ENCODE measurements at regions not wholly inside any gene's neighbourhood (a gene's known extent, or its start where the extent isn't known, plus 50 kb on each side); places are given as distances from the start of the nearest gene placed in this dataset.
A peak's percentile ranks its signal among the peaks of the same experiment; 100 is the strongest.

DNA sequence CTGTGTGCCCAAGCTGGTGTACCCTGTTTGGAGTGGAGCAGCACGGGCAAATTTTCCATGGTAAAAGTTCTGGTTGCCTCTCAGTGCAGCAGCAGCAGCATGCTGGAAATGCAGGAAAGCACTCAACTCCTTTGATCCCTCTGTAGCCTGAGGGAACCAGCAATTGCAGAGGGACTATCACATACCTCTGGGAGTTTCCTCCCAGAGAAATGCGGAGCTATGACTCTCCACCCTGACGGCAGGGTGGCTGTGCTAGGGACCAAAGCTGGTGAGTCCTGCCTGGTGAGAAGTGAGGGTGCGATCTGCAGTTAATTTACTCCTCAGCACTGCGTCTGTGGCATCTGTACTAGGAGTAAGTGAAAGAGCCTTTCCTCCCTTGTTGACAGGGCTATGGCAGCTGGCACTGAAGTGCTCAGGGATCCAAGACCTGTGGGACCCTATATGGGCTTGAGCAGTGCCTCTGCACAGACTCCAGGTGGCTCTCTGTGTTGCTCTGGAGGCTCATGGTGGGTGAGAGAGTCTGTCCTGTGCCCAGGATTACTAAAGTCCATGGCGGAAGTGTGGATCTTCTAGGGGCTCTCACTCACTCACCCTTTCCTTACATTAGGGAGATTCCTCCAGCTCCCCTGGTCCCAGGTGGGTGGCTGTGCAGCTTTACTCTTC is 601.2 kb upstream of the TYRP1 start:
- ATAC-seq (ENCODE audit: insufficient read depth, low FRiP score): no peak
- WGBS, 2 donors: 75 to 79% methylated on average over 6 of the region's 6 CpGs
- no peak overlapping the region for H3K4me3 ChIP-seq

DNA sequence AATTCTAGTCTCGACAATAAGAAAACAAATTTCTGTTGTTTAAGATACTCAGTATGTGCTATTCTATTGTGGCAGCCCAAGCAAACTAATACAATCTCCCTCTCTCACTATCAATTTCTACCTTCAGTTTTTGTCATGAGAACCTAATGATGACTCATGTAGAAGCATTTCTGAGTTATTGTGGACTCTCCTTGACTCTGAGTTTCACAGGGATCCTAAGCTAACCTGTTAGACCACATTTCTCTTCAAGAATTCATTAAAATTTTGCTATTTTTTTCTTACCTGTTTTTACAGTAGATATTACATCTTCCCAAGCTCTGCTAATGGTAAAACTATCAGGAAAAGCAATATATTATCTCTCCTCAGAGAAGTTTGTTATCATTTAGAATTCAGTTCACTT is 599.1 kb upstream of the TYRP1 start:
- no peaks in the 10 kb centered on the region for H3K4me1 ChIP-seq (ENCODE audit: control insufficient read depth in 5 of 5, insufficient read depth in 5 of 5, low read length in 5 of 5)
- ATAC-seq (ENCODE audit: insufficient read depth, low FRiP score): no peak
- H3K4me3 ChIP-seq: no peak overlapping the region
- peak in 2 of 3 donors; percentile 8 to 24 for DNase-seq
- TF ChIP-seq, protein P1, sequence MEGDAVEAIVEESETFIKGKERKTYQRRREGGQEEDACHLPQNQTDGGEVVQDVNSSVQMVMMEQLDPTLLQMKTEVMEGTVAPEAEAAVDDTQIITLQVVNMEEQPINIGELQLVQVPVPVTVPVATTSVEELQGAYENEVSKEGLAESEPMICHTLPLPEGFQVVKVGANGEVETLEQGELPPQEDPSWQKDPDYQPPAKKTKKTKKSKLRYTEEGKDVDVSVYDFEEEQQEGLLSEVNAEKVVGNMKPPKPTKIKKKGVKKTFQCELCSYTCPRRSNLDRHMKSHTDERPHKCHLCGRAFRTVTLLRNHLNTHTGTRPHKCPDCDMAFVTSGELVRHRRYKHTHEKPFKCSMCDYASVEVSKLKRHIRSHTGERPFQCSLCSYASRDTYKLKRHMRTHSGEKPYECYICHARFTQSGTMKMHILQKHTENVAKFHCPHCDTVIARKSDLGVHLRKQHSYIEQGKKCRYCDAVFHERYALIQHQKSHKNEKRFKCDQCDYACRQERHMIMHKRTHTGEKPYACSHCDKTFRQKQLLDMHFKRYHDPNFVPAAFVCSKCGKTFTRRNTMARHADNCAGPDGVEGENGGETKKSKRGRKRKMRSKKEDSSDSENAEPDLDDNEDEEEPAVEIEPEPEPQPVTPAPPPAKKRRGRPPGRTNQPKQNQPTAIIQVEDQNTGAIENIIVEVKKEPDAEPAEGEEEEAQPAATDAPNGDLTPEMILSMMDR (IDR thresholded peaks at IDR 0.05; ENCODE audit: control extremely low read depth, extremely low read depth): no peak
- no peak overlapping the region for H3K27ac ChIP-seq (ENCODE audit: low read depth in 1 of 2, low read length in 1 of 2)
- H3K27me3 ChIP-seq (ENCODE audit: control insufficient read depth in 3 of 3, insufficient read depth in 3 of 3, low read length in 2 of 3): no peaks in the 10 kb centered on the region
- H3K9ac ChIP-seq (ENCODE audit: insufficient read depth in 1 of 2, low read length in 2 of 2): no peak overlapping the region
- H3K36me3 ChIP-seq (ENCODE audit: control insufficient read depth in 4 of 4, insufficient read depth in 4 of 4, low read length in 4 of 4): no peaks in the 10 kb centered on the region
- no peaks in the 10 kb centered on the region for H3K9me3 ChIP-seq (ENCODE audit: control insufficient read depth in 4 of 4, insufficient read depth in 3 of 4, low read length in 3 of 4)
- WGBS, 2 donors: 87 to 96% methylated on average over 1 of the region's 1 CpG

More for the DNA sequence above, 601.2 kb upstream of the TYRP1 start:
- H3K4me1 ChIP-seq (ENCODE audit: control insufficient read depth in 5 of 5, insufficient read depth in 5 of 5, low read length in 5 of 5): no peaks in the 10 kb centered on the region
- no peak for DNase-seq
- no peak overlapping the region for H3K9ac ChIP-seq (ENCODE audit: insufficient read depth in 1 of 2, low read length in 2 of 2)
- H3K9me3 ChIP-seq (ENCODE audit: control insufficient read depth in 4 of 4, insufficient read depth in 3 of 4, low read length in 3 of 4): no peaks in the 10 kb centered on the region
- no peaks in the 10 kb centered on the region for H3K36me3 ChIP-seq (ENCODE audit: control insufficient read depth in 4 of 4, insufficient read depth in 4 of 4, low read length in 4 of 4)
- H3K27me3 ChIP-seq (ENCODE audit: control insufficient read depth in 3 of 3, insufficient read depth in 3 of 3, low read length in 2 of 3): no peaks in the 10 kb centered on the region
- H3K27ac ChIP-seq (ENCODE audit: low read depth in 1 of 2, low read length in 1 of 2): no peak overlapping the region
- TF ChIP-seq, protein P1 (IDR thresholded peaks at IDR 0.05; ENCODE audit: control extremely low read depth, extremely low read depth): no peak

DNA sequence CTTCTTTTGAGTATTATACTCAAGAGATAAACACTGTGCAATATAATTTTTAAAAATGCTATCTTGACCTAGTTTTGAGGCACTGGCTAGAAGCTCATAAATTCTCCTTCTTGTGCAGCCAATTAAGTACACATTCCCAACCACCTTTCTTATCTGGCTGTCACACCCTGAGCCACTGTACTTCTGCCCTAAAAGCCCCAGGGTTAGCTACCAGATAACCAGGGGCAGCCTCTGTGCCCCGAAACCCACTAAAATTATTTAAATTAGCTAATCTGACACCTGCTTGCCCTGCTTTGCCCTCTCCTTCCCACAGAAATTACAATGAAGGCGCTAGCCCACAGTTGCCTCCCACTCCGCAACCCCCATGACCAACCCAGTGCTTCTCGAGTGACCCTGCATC is 597.3 kb upstream of the TYRP1 start:
- TF ChIP-seq, protein P1 (IDR thresholded peaks at IDR 0.05; ENCODE audit: control extremely low read depth, extremely low read depth): no peak
- H3K4me3 ChIP-seq: no peak overlapping the region
- 75 to 79% methylated on average over 4 of the region's 4 CpGs for WGBS, 2 donors
- H3K36me3 ChIP-seq (ENCODE audit: control insufficient read depth in 4 of 4, insufficient read depth in 4 of 4, low read length in 4 of 4): no peaks in the 10 kb centered on the region
- no peaks in the 10 kb centered on the region for H3K27me3 ChIP-seq (ENCODE audit: control insufficient read depth in 3 of 3, insufficient read depth in 3 of 3, low read length in 2 of 3)
- H3K9ac ChIP-seq (ENCODE audit: insufficient read depth in 1 of 2, low read length in 2 of 2): no peak overlapping the region
- ATAC-seq (ENCODE audit: insufficient read depth, low FRiP score): no peak
- no peak for DNase-seq
- no peak overlapping the region for H3K27ac ChIP-seq (ENCODE audit: low read depth in 1 of 2, low read length in 1 of 2)
- H3K4me1 ChIP-seq (ENCODE audit: control insufficient read depth in 5 of 5, insufficient read depth in 5 of 5, low read length in 5 of 5): no peaks in the 10 kb centered on the region
- no peaks in the 10 kb centered on the region for H3K9me3 ChIP-seq (ENCODE audit: control insufficient read depth in 4 of 4, insufficient read depth in 3 of 4, low read length in 3 of 4)

- H3K4me3 ChIP-seq: no peak overlapping the region
- no peak for ATAC-seq (ENCODE audit: insufficient read depth, low FRiP score)
- H3K9ac ChIP-seq (ENCODE audit: insufficient read depth in 1 of 2, low read length in 2 of 2): no peak overlapping the region
- H3K9me3 ChIP-seq (ENCODE audit: control insufficient read depth in 4 of 4, insufficient read depth in 3 of 4, low read length in 3 of 4): peaks cover 0 to 2% (median 0%) of the 10 kb centered on the region in 4 donors
- WGBS, 2 donors: 84 to 86% methylated on average over 2 of the region's 2 CpGs
- peaks cover 0 to 3% (median 0%) of the 10 kb centered on the region in 3 donors for H3K27me3 ChIP-seq (ENCODE audit: control insufficient read depth in 3 of 3, insufficient read depth in 3 of 3, low read length in 2 of 3)
- TF ChIP-seq, protein P1 (IDR thresholded peaks at IDR 0.05; ENCODE audit: control extremely low read depth, extremely low read depth): no peak
- H3K36me3 ChIP-seq (ENCODE audit: control insufficient read depth in 4 of 4, insufficient read depth in 4 of 4, low read length in 4 of 4): no peaks in the 10 kb centered on the region
- no peak for DNase-seq
- H3K4me1 ChIP-seq (ENCODE audit: control insufficient read depth in 5 of 5, insufficient read depth in 5 of 5, low read length in 5 of 5): no peaks in the 10 kb centered on the region
- H3K27ac ChIP-seq (ENCODE audit: low read depth in 1 of 2, low read length in 1 of 2): no peak overlapping the region
These were observed 559.8 kb upstream of the TYRP1 start for GRCh38 chr9:12133416-12133815.

All from lung (tissue), 11 donors.